ENCODE measurements at regions not wholly inside any gene's neighbourhood (a gene's known extent, or its start where the extent isn't known, plus 50 kb on each side); places are given as distances from the start of the nearest gene placed in this dataset.

GRCh38 chr12:71262466-71262865 is 104.7 kb upstream of the TSPAN8 start:
- Histone ChIP-seq H3K27ac (ENCODE audit: low read depth in 2 of 2, low read length in 1 of 2) (no peak overlapping the region), H3K36me3 (ENCODE audit: control insufficient read depth in 2 of 2, insufficient read depth in 2 of 2, low read length in 1 of 2) (no peaks in the 10 kb centered on the region), H3K4me1 (ENCODE audit: control insufficient read depth in 2 of 2, insufficient read depth in 2 of 2, low read length in 1 of 2) (no peaks in the 10 kb centered on the region), H3K27me3 (ENCODE audit: control insufficient read depth in 1 of 2, insufficient read depth in 2 of 2, low read length in 2 of 2) (no peaks in the 10 kb centered on the region), H3K4me3 (ENCODE audit: low read depth in 1 of 2, low read length in 2 of 2) (no peak overlapping the region), H3K9me3 (ENCODE audit: control insufficient read depth in 2 of 2, insufficient read depth in 1 of 2, low read depth in 1 of 2, low read length in 1 of 2) (no peaks in the 10 kb centered on the region)
- 89 to 91% methylated on average over 3 of the region's 3 CpGs for WGBS, 2 donors

- no peaks in the 10 kb centered on the region for H3K27me3 ChIP-seq (ENCODE audit: control insufficient read depth in 1 of 2, insufficient read depth in 2 of 2, low read length in 2 of 2)
- H3K4me1 ChIP-seq (ENCODE audit: control insufficient read depth in 2 of 2, insufficient read depth in 2 of 2, low read length in 1 of 2) = no peaks in the 10 kb centered on the region
- no peak overlapping the region for H3K27ac ChIP-seq (ENCODE audit: low read depth in 2 of 2, low read length in 1 of 2)
- H3K36me3 ChIP-seq (ENCODE audit: control insufficient read depth in 2 of 2, insufficient read depth in 2 of 2, low read length in 1 of 2) = no peaks in the 10 kb centered on the region
- peaks cover 0 to 4% of the 10 kb centered on the region in 2 donors for H3K9me3 ChIP-seq (ENCODE audit: control insufficient read depth in 2 of 2, insufficient read depth in 1 of 2, low read depth in 1 of 2, low read length in 1 of 2)
- no peak overlapping the region for H3K4me3 ChIP-seq (ENCODE audit: low read depth in 1 of 2, low read length in 2 of 2)
- 78 to 82% methylated on average over 2 of the region's 2 CpGs for WGBS, 2 donors
Observed at GRCh38 chr12:71252473-71252872, 94.7 kb upstream of the TSPAN8 start.

- 20 to 49% methylated on average over 4 of the region's 4 CpGs for WGBS, 2 donors
- Histone ChIP-seq H3K27ac (ENCODE audit: low read depth in 2 of 2, low read length in 1 of 2) (no peak overlapping the region), H3K36me3 (ENCODE audit: control insufficient read depth in 2 of 2, insufficient read depth in 2 of 2, low read length in 1 of 2) (no peaks in the 10 kb centered on the region), H3K27me3 (ENCODE audit: control insufficient read depth in 1 of 2, insufficient read depth in 2 of 2, low read length in 2 of 2) (no peaks in the 10 kb centered on the region), H3K4me3 (ENCODE audit: low read depth in 1 of 2, low read length in 2 of 2) (no peak overlapping the region), H3K9me3 (ENCODE audit: control insufficient read depth in 2 of 2, insufficient read depth in 1 of 2, low read depth in 1 of 2, low read length in 1 of 2) (peaks cover 0 to 4% of the 10 kb centered on the region in 2 donors), H3K4me1 (ENCODE audit: control insufficient read depth in 2 of 2, insufficient read depth in 2 of 2, low read length in 1 of 2) (no peaks in the 10 kb centered on the region)
Observed at GRCh38 chr12:71250166-71250565, 92.4 kb upstream of the TSPAN8 start.

GRCh38 chr12:71243370-71243769 is 85.6 kb upstream of the TSPAN8 start:
- H3K27ac ChIP-seq (ENCODE audit: low read depth in 2 of 2, low read length in 1 of 2) = no peak overlapping the region
- H3K27me3 ChIP-seq (ENCODE audit: control insufficient read depth in 1 of 2, insufficient read depth in 2 of 2, low read length in 2 of 2) = no peaks in the 10 kb centered on the region
- no peaks in the 10 kb centered on the region for H3K4me1 ChIP-seq (ENCODE audit: control insufficient read depth in 2 of 2, insufficient read depth in 2 of 2, low read length in 1 of 2)
- H3K4me3 ChIP-seq (ENCODE audit: low read depth in 1 of 2, low read length in 2 of 2) = no peak overlapping the region
- WGBS, 2 donors = 66 to 88% methylated on average over 1 of the region's 1 CpG
- H3K9me3 ChIP-seq (ENCODE audit: control insufficient read depth in 2 of 2, insufficient read depth in 1 of 2, low read depth in 1 of 2, low read length in 1 of 2) = no peaks in the 10 kb centered on the region
- no peaks in the 10 kb centered on the region for H3K36me3 ChIP-seq (ENCODE audit: control insufficient read depth in 2 of 2, insufficient read depth in 2 of 2, low read length in 1 of 2)

- H3K27ac ChIP-seq (ENCODE audit: low read depth in 2 of 2, low read length in 1 of 2) = no peak overlapping the region
- 51 to 62% methylated on average over 2 of the region's 2 CpGs for WGBS, 2 donors
Observed at GRCh38 chr12:71242511-71242910, 84.7 kb upstream of the TSPAN8 start.

GRCh38 chr12:71240946-71241345 is 83.1 kb upstream of the TSPAN8 start:
- H3K27ac ChIP-seq (ENCODE audit: low read depth in 2 of 2, low read length in 1 of 2) = no peak overlapping the region
- 73 to 85% methylated on average over 3 of the region's 3 CpGs for WGBS, 2 donors
- no peaks in the 10 kb centered on the region for H3K4me1 ChIP-seq (ENCODE audit: control insufficient read depth in 2 of 2, insufficient read depth in 2 of 2, low read length in 1 of 2)
- no peaks in the 10 kb centered on the region for H3K9me3 ChIP-seq (ENCODE audit: control insufficient read depth in 2 of 2, insufficient read depth in 1 of 2, low read depth in 1 of 2, low read length in 1 of 2)
- no peaks in the 10 kb centered on the region for H3K36me3 ChIP-seq (ENCODE audit: control insufficient read depth in 2 of 2, insufficient read depth in 2 of 2, low read length in 1 of 2)
- no peak overlapping the region for H3K4me3 ChIP-seq (ENCODE audit: low read depth in 1 of 2, low read length in 2 of 2)
- no peaks in the 10 kb centered on the region for H3K27me3 ChIP-seq (ENCODE audit: control insufficient read depth in 1 of 2, insufficient read depth in 2 of 2, low read length in 2 of 2)

More at GRCh38 chr12:71242511-71242910, 84.7 kb upstream of the TSPAN8 start:
- H3K4me1 ChIP-seq (ENCODE audit: control insufficient read depth in 2 of 2, insufficient read depth in 2 of 2, low read length in 1 of 2) = no peaks in the 10 kb centered on the region
- no peaks in the 10 kb centered on the region for H3K36me3 ChIP-seq (ENCODE audit: control insufficient read depth in 2 of 2, insufficient read depth in 2 of 2, low read length in 1 of 2)
- no peaks in the 10 kb centered on the region for H3K9me3 ChIP-seq (ENCODE audit: control insufficient read depth in 2 of 2, insufficient read depth in 1 of 2, low read depth in 1 of 2, low read length in 1 of 2)
- no peaks in the 10 kb centered on the region for H3K27me3 ChIP-seq (ENCODE audit: control insufficient read depth in 1 of 2, insufficient read depth in 2 of 2, low read length in 2 of 2)
- no peak overlapping the region for H3K4me3 ChIP-seq (ENCODE audit: low read depth in 1 of 2, low read length in 2 of 2)

- H3K9me3 ChIP-seq (ENCODE audit: control insufficient read depth in 2 of 2, insufficient read depth in 1 of 2, low read depth in 1 of 2, low read length in 1 of 2) = no peaks in the 10 kb centered on the region
- H3K36me3 ChIP-seq (ENCODE audit: control insufficient read depth in 2 of 2, insufficient read depth in 2 of 2, low read length in 1 of 2) = no peaks in the 10 kb centered on the region
- no peaks in the 10 kb centered on the region for H3K4me1 ChIP-seq (ENCODE audit: control insufficient read depth in 2 of 2, insufficient read depth in 2 of 2, low read length in 1 of 2)
- no peak overlapping the region for H3K4me3 ChIP-seq (ENCODE audit: low read depth in 1 of 2, low read length in 2 of 2)
- no peak overlapping the region for H3K27ac ChIP-seq (ENCODE audit: low read depth in 2 of 2, low read length in 1 of 2)
- H3K27me3 ChIP-seq (ENCODE audit: control insufficient read depth in 1 of 2, insufficient read depth in 2 of 2, low read length in 2 of 2) = no peaks in the 10 kb centered on the region
Observed at GRCh38 chr12:71239731-71240130, 81.9 kb upstream of the TSPAN8 start.

- Histone ChIP-seq H3K4me3 (ENCODE audit: low read depth in 1 of 2, low read length in 2 of 2) (no peak overlapping the region), H3K4me1 (ENCODE audit: control insufficient read depth in 2 of 2, insufficient read depth in 2 of 2, low read length in 1 of 2) (no peaks in the 10 kb centered on the region), H3K27me3 (ENCODE audit: control insufficient read depth in 1 of 2, insufficient read depth in 2 of 2, low read length in 2 of 2) (no peaks in the 10 kb centered on the region), H3K9me3 (ENCODE audit: control insufficient read depth in 2 of 2, insufficient read depth in 1 of 2, low read depth in 1 of 2, low read length in 1 of 2) (no peaks in the 10 kb centered on the region), H3K27ac (ENCODE audit: low read depth in 2 of 2, low read length in 1 of 2) (no peak overlapping the region), H3K36me3 (ENCODE audit: control insufficient read depth in 2 of 2, insufficient read depth in 2 of 2, low read length in 1 of 2) (no peaks in the 10 kb centered on the region)
- 95% methylated on average over 4 of the region's 4 CpGs for WGBS, 2 donors
Observed at GRCh38 chr12:71237128-71237527, 79.3 kb upstream of the TSPAN8 start.

GRCh38 chr12:71236133-71236660 is 78.4 kb upstream of the TSPAN8 start:
- WGBS, 2 donors = 71 to 78% methylated on average over 3 of the region's 3 CpGs
- H3K36me3 ChIP-seq (ENCODE audit: control insufficient read depth in 2 of 2, insufficient read depth in 2 of 2, low read length in 1 of 2) = no peaks in the 10 kb centered on the region

GRCh38 chr12:71233083-71233482 is 75.3 kb upstream of the TSPAN8 start:
- Histone ChIP-seq H3K27ac (ENCODE audit: low read depth in 2 of 2, low read length in 1 of 2) (no peak overlapping the region), H3K4me1 (ENCODE audit: control insufficient read depth in 2 of 2, insufficient read depth in 2 of 2, low read length in 1 of 2) (no peaks in the 10 kb centered on the region), H3K36me3 (ENCODE audit: control insufficient read depth in 2 of 2, insufficient read depth in 2 of 2, low read length in 1 of 2) (no peaks in the 10 kb centered on the region), H3K4me3 (ENCODE audit: low read depth in 1 of 2, low read length in 2 of 2) (no peak overlapping the region), H3K27me3 (ENCODE audit: control insufficient read depth in 1 of 2, insufficient read depth in 2 of 2, low read length in 2 of 2) (no peaks in the 10 kb centered on the region), H3K9me3 (ENCODE audit: control insufficient read depth in 2 of 2, insufficient read depth in 1 of 2, low read depth in 1 of 2, low read length in 1 of 2) (no peaks in the 10 kb centered on the region)
- WGBS, 2 donors = 87 to 89% methylated on average over 2 of the region's 2 CpGs

More at GRCh38 chr12:71236133-71236660, 78.4 kb upstream of the TSPAN8 start:
- no peak overlapping the region for H3K27ac ChIP-seq (ENCODE audit: low read depth in 2 of 2, low read length in 1 of 2)
- H3K4me1 ChIP-seq (ENCODE audit: control insufficient read depth in 2 of 2, insufficient read depth in 2 of 2, low read length in 1 of 2) = no peaks in the 10 kb centered on the region
- H3K27me3 ChIP-seq (ENCODE audit: control insufficient read depth in 1 of 2, insufficient read depth in 2 of 2, low read length in 2 of 2) = no peaks in the 10 kb centered on the region
- no peaks in the 10 kb centered on the region for H3K9me3 ChIP-seq (ENCODE audit: control insufficient read depth in 2 of 2, insufficient read depth in 1 of 2, low read depth in 1 of 2, low read length in 1 of 2)
- no peak overlapping the region for H3K4me3 ChIP-seq (ENCODE audit: low read depth in 1 of 2, low read length in 2 of 2)

Data from esophagus (tissue), 2 donors.